Eye (tissue), 1 donor: ENCODE measurements at regions not wholly inside any gene's neighbourhood (a gene's known extent, or its start where the extent isn't known, plus 50 kb on each side); places are given as distances from the start of the nearest gene placed in this dataset.
A peak's percentile ranks its signal among the peaks of the same experiment; 100 is the strongest.
"Not testable (repeated sequence)": the region's sequence is repeated elsewhere in the genome, so short reads cannot be mapped to it uniquely, and the experiment has no call there.

Source experiments
- DNase-seq: peaks from one replicate; pipeline ENCODE4 v3.0.0-alpha.2; 2015

- DNase-seq: peak; percentile 91
Observed at GRCh38 chr2:175599966-175600831, 401.9 kb downstream of the LNPK start.

- DNase-seq: no peak
Observed at GRCh38 chr2:175597286-175597685, 404.8 kb downstream of the LNPK start.

GRCh38 chr2:175595139-175595538, 406.9 kb downstream of the LNPK start:
- DNase-seq: no peak

GRCh38 chr2:175593686-175594525, 408.2 kb downstream of the LNPK start:
- not testable (repeated sequence) for DNase-seq

GRCh38 chr2:175588213-175588612, 406.7 kb upstream of the ATP5MC3 start:
- not testable (repeated sequence) for DNase-seq

GRCh38 chr2:175585496-175585895, 404.0 kb upstream of the ATP5MC3 start:
- DNase-seq: no peak

GRCh38 chr2:175580652-175581051, 399.1 kb upstream of the ATP5MC3 start:
- no peak for DNase-seq

GRCh38 chr2:175579646-175580045, 398.1 kb upstream of the ATP5MC3 start:
- DNase-seq: no peak

GRCh38 chr2:175577368-175577970, 396.0 kb upstream of the ATP5MC3 start:
- no peak for DNase-seq

GRCh38 chr2:175576875-175577274, 395.4 kb upstream of the ATP5MC3 start:
- no peak for DNase-seq

- DNase-seq: no peak
Observed at GRCh38 chr2:175576270-175576669, 394.8 kb upstream of the ATP5MC3 start.

- peak; percentile 41 for DNase-seq
Observed at GRCh38 chr2:175575346-175576258, 394.1 kb upstream of the ATP5MC3 start.

GRCh38 chr2:175574069-175574468, 392.6 kb upstream of the ATP5MC3 start:
- DNase-seq: no peak

- no peak for DNase-seq
Observed at GRCh38 chr2:175571078-175571653, 389.7 kb upstream of the ATP5MC3 start.

GRCh38 chr2:175568109-175568730, 386.7 kb upstream of the ATP5MC3 start:
- DNase-seq: no peak

GRCh38 chr2:175567435-175568061, 386.0 kb upstream of the ATP5MC3 start:
- no peak for DNase-seq

- no peak for DNase-seq
Observed at GRCh38 chr2:175560521-175561169, 379.1 kb upstream of the ATP5MC3 start.

- no peak for DNase-seq
Observed at GRCh38 chr2:175559613-175560012, 378.1 kb upstream of the ATP5MC3 start.

- DNase-seq: no peak
Observed at GRCh38 chr2:175557810-175558377, 376.4 kb upstream of the ATP5MC3 start.

GRCh38 chr2:175553910-175554309, 372.4 kb upstream of the ATP5MC3 start:
- DNase-seq: no peak
